Mucosa of gallbladder (tissue), 1 donor: ENCODE measurements at regions not wholly inside any gene's neighbourhood (a gene's known extent, or its start where the extent isn't known, plus 50 kb on each side); places are given as distances from the start of the nearest gene placed in this dataset.
"Not testable (repeated sequence)": the region's sequence is repeated elsewhere in the genome, so short reads cannot be mapped to it uniquely, and the experiment has no call there.

ENCODE experiments used
- DNase-seq: peaks from one replicate; pipeline ENCODE4 v3.0.0-alpha.2; 2020; ENCODE audit warnings: low spot score
- donor health status: DM: no; HTN: no; CAD: no.

DNA sequence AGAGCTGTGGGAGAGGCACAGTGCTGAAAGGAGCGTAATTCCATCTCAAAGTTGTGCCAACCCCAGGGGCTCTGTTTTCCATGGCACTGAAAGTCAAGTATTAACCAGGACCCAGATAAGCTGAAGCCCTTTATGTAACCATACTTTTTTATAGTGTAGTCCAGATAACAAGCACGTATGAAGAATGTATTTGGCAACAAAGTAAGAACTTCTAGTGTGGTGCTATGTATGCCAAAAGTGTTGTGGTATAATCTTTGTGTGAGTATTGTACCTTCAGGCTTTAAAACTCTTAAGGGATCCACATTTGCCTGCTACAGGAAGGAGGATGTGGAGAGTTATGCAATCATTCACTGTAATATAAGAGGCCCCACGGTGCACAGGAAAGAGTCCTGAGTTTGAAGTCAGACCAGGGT lies 129.4 kb downstream of the IBTK start:
- no peak for DNase-seq

- DNase-seq: no peak
These were observed 132.8 kb downstream of the IBTK start for GRCh38 chr6:82114748-82115147.

DNA sequence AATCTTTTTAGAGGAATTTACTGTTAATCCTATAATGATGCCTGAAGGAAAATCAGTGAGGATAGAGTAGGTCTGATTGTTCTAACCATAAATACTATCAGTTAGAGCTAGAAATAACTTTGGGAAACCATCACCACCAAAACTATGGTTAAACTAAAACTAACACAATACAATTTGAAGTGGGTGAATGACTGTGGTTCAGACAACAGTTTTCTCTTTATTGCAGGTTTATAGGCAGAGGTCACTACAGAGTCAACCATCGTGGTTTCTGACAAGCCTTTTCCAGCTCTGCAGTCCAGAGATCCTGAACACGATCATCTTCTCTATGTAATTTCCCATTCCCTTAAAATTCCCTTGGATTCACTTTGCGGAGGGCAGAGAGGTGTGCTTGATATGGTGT lies 134.3 kb downstream of the IBTK start:
- DNase-seq: no peak

DNA sequence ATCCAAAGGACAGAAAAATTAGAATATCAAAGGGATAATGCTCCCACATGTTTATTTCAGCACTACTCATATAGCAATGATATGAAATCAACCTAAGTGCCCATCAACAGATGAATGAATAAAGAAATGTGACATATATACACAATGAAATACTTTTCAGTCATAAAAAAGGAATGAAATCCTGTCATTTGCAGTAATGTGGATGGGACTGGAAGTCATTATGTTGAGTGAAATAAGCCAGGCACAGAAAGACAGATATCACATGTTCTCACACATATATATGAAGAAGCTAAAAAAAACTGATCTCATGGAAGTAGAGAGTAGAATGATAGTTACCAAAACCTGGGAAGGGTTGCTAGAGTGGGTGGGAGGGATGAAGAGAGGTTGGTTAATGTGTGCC lies 135.7 kb downstream of the IBTK start:
- no peak for DNase-seq

DNA sequence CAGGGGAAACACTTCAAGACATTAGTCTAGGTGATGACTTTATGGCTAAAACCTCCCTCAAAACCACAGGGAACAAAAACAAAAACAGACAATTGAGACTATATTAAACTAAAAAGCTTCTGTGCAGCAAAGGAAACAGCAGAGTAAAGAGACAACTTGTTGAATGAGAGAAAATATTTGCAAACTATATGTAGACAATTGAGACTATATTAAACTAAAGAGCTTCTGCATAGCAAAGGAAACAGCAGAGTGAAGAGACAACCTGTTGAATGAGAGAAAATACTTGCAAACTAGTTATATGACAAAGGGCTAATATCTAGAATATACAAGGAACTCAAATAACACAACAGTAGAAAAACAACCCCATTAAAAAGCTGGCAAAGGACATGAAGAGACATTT lies 136.4 kb downstream of the IBTK start:
- DNase-seq: no peak

DNA sequence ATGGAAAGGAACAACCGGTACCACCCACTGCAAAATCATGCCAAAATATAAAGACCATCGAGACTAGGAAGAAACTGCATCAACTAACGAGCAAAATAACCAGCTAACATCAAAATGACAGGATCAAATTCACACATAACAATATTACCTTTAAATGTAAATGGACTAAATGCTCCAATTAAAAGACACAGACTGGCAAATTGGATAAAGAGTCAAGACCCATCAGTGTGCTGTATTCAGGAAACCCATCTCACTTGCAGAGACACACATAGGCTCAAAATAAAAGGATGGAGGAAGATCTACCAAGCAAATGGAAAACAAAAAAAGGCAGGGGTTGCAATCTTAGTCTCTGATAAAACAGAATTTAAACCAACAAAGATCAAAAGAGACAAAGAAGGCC lies 144.4 kb downstream of the IBTK start:
- DNase-seq: not testable (repeated sequence)

DNA sequence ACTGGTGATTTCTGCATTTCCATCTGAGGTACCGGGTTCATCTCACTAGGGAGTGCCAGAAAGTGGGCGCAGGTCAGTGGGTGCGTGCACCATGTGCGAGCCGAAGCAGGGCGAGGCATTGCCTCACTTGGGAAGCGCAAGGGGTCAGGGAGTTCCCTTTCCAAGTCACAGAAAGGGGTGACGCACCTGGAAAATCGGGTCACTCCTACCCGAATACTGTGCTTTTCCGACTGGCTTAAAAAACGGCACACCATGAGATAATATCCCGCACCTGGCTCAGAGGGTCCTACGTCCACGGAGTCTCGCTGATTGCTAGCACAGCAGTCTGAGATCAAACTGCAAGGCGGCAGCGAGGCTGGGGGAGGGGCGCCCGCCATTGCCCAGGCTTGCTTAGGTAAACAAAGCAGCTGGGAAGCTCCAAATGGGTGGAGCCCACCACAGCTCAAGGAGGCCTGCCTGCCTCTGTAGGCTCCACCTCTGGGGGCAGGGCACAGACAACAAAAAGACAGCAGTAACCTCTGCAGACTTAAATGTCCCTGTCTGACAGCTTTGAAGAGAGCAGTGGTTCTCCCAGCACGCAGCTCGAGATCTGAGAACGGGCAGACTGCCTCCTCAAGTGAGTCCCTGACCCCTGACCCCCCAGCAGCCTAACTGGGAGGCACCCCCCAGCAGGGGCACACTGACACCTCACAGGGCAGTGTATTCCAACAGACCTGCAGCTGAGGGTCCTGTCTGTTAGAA lies 146.0 kb downstream of the IBTK start:
- DNase-seq: not testable (repeated sequence)

DNA sequence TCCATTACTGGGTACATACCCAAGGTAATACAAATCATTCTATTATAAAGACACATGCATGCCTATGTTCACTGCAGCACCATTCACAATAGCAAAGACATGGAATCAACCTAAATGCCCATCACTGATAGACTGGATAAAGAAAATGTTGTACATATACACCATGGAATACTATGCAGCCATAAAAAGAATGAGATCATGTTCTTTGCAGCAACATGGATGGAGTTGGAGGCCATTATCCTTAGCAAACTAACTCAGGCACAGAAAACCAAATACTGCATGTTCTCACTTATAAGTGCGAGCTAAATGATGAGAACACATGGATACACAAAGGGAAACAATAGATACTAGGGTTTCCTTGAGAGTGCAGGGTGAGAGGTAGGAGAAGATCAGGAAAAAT lies 146.8 kb downstream of the IBTK start:
- not testable (repeated sequence) for DNase-seq

GRCh38 chr6:82097676-82098075 lies 149.9 kb downstream of the IBTK start:
- DNase-seq: peak; percentile 29

DNA sequence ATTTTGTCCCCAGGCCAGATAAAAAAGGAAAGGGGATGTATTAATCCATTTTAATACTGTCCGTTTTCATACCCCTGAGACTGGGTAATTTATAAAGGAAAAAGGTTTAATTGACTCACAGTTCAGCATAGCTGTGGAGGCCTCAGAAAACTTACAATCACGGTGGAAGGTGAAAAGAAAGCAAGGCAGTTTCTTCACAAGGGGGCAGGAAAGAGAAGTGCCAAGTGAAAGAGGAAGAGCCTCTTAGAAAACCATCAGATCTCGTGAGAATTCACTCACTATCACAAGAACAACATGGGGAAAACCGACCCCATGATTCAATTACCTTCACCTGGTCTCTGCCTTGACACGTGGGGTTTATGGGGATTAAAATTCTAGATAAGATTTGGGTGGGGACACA lies 152.5 kb downstream of the IBTK start:
- DNase-seq: no peak

GRCh38 chr6:82094166-82094806 lies 153.3 kb downstream of the IBTK start:
- DNase-seq: no peak

GRCh38 chr6:82088978-82089771 lies 158.4 kb downstream of the IBTK start:
- no peak for DNase-seq

DNA sequence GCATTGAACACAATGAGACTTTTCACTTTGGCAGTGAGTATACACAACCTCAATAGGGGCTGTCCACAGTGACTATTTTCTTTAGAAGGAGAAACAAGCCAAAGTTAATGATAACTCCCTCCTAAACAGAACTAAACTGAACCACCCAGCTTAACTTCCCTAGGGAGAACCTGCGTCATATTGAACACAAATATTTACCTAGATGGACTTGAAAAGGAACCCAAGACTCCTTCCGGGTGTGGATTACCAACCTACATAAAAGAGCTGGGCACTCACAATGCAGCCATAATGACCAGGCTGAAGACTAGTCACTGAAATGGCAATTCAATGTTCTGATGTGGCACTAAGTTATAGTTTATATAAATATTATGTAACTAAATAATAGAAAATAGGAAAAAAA lies 160.6 kb downstream of the IBTK start:
- no peak for DNase-seq

DNA sequence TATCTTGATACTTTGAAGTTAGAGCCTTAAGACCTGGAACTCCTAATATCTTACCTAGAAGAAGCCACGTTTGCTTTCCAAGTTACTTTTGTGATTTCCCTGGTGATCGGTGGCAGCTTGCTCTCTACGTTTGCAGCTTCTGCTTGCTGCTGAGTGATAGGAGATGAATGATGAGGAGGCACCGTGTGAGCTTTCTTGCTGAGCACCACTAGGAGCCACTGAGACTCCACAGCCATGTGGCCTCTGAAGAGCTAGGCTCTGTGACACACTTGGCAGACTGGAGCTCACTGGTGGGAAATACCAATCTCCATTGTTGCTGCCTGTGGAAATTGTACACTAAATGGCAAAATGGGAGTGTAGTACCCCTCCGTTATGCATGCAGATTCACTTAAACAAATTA lies 161.8 kb downstream of the IBTK start:
- no peak for DNase-seq

DNA sequence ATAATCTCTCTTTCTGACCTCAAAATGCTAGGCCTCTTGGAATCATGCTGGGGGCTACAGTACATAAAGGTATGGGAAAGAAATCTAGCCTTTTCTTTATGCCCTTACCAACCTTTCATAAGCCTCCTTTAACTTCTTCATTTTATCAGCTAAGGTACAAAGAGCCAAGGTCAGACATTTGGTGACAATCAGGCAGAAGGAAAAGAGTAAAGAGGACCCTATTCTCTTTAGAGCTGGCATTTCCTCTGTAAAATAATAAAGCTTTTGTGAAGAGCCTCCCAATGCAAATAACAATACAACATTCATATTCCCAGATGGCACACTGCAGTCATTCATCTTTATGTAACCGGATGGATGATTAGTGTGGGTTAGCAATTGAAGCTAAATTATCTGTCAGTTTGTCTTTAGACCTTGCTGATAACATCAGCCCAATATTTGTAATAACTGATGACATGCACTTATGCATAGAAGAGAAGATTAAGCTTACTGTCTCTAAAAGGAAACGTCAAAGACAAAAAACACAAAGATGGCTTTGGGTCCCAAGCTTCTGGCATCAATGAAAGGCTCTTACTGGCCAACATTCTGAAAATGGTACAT lies 163.1 kb downstream of the IBTK start:
- DNase-seq: no peak

DNA sequence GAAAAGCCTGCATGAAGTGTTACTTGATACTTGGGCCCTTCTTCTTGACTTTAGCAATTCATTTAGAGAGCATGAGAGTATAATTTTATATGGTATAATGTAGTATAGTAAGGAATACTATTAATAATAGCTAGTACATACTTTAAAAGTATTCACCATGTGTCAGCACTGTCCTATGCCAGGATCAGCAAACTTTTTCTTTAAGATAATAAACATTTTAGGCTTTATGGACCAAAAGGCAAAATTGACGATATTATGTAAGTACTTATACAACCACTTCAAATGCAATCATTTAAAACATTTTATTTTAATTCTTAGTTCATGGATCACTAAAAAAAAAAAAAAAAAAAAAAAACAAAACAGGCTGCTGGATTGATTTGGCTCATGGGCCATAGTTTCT lies 163.9 kb downstream of the IBTK start:
- DNase-seq: no peak

- DNase-seq: no peak
These were observed 166.8 kb downstream of the IBTK start for GRCh38 chr6:82080767-82081166.

DNA sequence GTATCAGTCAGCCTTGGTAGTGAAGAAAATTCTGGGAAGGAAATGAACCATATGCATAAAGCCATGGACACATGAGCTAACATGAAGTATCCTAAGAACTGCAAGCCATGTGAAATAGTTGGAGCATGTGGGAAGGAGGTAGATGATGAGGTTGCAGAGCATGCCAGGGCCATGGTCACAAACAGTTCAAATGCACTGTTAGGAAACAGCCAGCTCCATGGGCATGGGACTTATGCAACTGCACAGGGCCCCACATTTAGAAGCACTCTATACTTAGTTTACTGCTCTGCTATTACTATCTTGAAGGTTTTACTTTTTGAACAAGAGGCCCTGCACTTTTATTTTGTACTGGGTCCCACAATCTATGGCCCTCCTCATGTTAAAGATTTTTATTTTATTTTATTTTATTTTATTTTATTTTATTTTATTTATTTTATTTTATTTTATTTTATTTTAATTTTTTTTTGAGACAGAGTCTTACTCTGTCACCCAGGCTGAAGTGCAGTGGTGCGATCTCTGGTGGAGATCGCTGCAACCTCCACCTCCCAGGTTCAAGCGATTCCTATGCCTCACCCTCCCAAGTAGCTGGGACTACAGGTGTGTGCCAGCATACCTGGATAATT lies 169.1 kb downstream of the IBTK start:
- DNase-seq: no peak

- DNase-seq: no peak
These were observed 170.6 kb downstream of the IBTK start for GRCh38 chr6:82076916-82077315.

DNA sequence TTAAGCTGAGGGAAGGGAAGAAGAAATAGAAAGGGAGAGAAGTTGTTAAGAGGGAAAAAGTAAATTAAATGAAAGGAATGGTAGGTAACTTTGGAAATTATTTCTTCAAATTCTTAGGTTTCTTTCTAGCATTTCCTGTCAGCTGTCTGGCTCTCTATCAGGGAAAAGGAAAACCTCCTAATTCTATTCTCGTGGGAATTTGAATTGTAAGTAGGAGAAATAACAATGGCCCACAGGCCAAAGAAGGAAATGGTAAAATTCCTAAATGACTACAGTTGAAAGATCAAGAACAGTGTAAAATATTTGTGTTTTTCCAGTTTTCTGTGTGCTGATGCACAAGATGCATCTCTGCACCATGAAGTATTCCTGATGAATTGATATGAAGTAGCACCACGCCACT lies 173.0 kb downstream of the IBTK start:
- no peak for DNase-seq

DNA sequence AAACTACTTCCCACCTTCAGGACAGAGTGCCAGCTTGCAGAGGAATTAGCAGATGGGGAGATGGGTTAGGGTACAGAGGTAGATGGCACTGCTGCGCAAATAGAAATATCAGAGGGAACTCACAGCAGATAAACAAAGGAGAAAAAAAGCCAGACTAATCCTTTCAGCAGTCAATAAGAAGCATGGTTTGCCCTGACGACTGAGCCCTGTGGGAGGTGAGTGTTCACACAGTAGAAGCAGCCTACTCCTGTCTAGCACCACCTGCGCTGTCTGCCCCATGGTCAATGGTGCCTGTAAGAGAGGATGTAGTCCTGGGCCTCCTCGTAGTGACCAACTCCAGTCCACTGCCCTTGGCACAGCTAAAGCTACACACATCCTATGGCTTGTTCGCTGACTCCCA lies 174.1 kb downstream of the IBTK start:
- no peak for DNase-seq

- no peak for DNase-seq
These were observed 174.8 kb downstream of the IBTK start for GRCh38 chr6:82072751-82073150.
